Ecto neural progenitor cell (in vitro differentiated cells): ENCODE measurements at regions not wholly inside any gene's neighbourhood (a gene's known extent, or its start where the extent isn't known, plus 50 kb on each side); places are given as distances from the start of the nearest gene placed in this dataset.
"Not testable (repeated sequence)": the region's sequence is repeated elsewhere in the genome, so short reads cannot be mapped to it uniquely, and the experiment has no call there.

Experiments
- DNase-seq: peaks from one replicate; pipeline ENCODE4 v3.0.0-alpha.2; 2018; ENCODE audit warnings: low spot score

GRCh38 chr6:170147832-170148708, 142.8 kb downstream of the DLL1 start:
- no peak for DNase-seq

- no peak for DNase-seq
These were observed 143.7 kb downstream of the DLL1 start for GRCh38 chr6:170147056-170147787.

- no peak for DNase-seq
These were observed 144.2 kb downstream of the DLL1 start for GRCh38 chr6:170146640-170147039.

GRCh38 chr6:170146131-170146530, 144.7 kb downstream of the DLL1 start:
- DNase-seq, result not testable (repeated sequence)

- DNase-seq, result not testable (repeated sequence)
These were observed 145.2 kb downstream of the DLL1 start for GRCh38 chr6:170145716-170146115.

- DNase-seq, result no peak
These were observed 145.6 kb downstream of the DLL1 start for GRCh38 chr6:170145272-170145592.

GRCh38 chr6:170144571-170145271, 146.2 kb downstream of the DLL1 start:
- no peak for DNase-seq

- DNase-seq, result peak; percentile 11
These were observed 147.3 kb downstream of the DLL1 start for GRCh38 chr6:170143401-170144150.

- DNase-seq, result no peak
These were observed 148.3 kb downstream of the DLL1 start for GRCh38 chr6:170142559-170142958.

GRCh38 chr6:170141061-170141460, 149.8 kb downstream of the DLL1 start:
- DNase-seq, result peak; percentile 30

- peak; percentile 15 for DNase-seq
These were observed 150.7 kb downstream of the DLL1 start for GRCh38 chr6:170140129-170140528.

GRCh38 chr6:170139531-170139930, 151.3 kb downstream of the DLL1 start:
- peak; percentile 37 for DNase-seq

GRCh38 chr6:170139046-170139445, 151.8 kb downstream of the DLL1 start:
- DNase-seq, result not testable (repeated sequence)

- DNase-seq, result peak; percentile 33
These were observed 152.7 kb downstream of the DLL1 start for GRCh38 chr6:170137911-170138910.

- peak; percentile 43 for DNase-seq
These were observed 153.5 kb downstream of the DLL1 start for GRCh38 chr6:170137176-170137891.

GRCh38 chr6:170136541-170137175, 154.2 kb downstream of the DLL1 start:
- DNase-seq, result peak; percentile 32

- DNase-seq, result peak; percentile 44
These were observed 154.9 kb downstream of the DLL1 start for GRCh38 chr6:170135821-170136471.

- DNase-seq, result no peak
These were observed 155.4 kb downstream of the DLL1 start for GRCh38 chr6:170135461-170135820.
